Parathyroid adenoma (tissue), 2 donors: ENCODE measurements at regions not wholly inside any gene's neighbourhood (a gene's known extent, or its start where the extent isn't known, plus 50 kb on each side); places are given as distances from the start of the nearest gene placed in this dataset.

Experiments used
- H2AFZ ChIP-seq: fragments of 300-600 bp; sonication (generic); one replicate; pipeline ENCODE4 v1.7.0; 2017; ENCODE audit warnings: antibody characterized with exemption, mild to moderate bottlenecking
- H3K27ac ChIP-seq: fragments of 300-600 bp; sonication (generic); one replicate; pipeline ENCODE4 v1.7.0; 2017
- H3K27me3 ChIP-seq: fragments of 300-600 bp; sonication (generic); one replicate; pipeline ENCODE4 v1.7.0; 2017; ENCODE audit warnings: low read length; ENCODE audit not compliant: control insufficient read depth, insufficient read depth
- H3K36me3 ChIP-seq: fragments of 300-600 bp; sonication (generic); one replicate; pipeline ENCODE4 v1.7.0; 2017; ENCODE audit warnings: low read length; ENCODE audit not compliant: control insufficient read depth, insufficient read depth
- H3K4me1 ChIP-seq: fragments of 300-600 bp; sonication (generic); one replicate; pipeline ENCODE4 v1.7.0; 2017; ENCODE audit warnings: control low read depth
- H3K4me2 ChIP-seq: fragments of 300-600 bp; sonication (generic); one replicate; pipeline ENCODE4 v1.7.0; 2017; ENCODE audit warnings: low read length
- H3K4me3 ChIP-seq: fragments of 300-600 bp; sonication (generic); one replicate; pipeline ENCODE4 v1.7.0; 2017; ENCODE audit warnings: low read depth, low read length
- H3K79me2 ChIP-seq: fragments of 300-600 bp; sonication (generic); one replicate; pipeline ENCODE4 v1.7.0; 2017; ENCODE audit warnings: control low read depth
- H3K9ac ChIP-seq: fragments of 300-600 bp; sonication (generic); one replicate; pipeline ENCODE4 v1.7.0; 2017; ENCODE audit warnings: mild to moderate bottlenecking
- H3K9me3 ChIP-seq: fragments of 300-600 bp; sonication (generic); one replicate; pipeline ENCODE4 v1.7.0; 2017; ENCODE audit warnings: low read length; ENCODE audit not compliant: control insufficient read depth
- TF ChIP-seq, protein P1 (sequence below): fragments of 300-600 bp; sonication (generic); IDR thresholded peaks from one replicate; pipeline ENCODE4 v1.7.0; 2017; ENCODE audit warnings: antibody characterized with exemption, mild to moderate bottlenecking
- donor health status: primary hyperparathyroidism.

DNA sequence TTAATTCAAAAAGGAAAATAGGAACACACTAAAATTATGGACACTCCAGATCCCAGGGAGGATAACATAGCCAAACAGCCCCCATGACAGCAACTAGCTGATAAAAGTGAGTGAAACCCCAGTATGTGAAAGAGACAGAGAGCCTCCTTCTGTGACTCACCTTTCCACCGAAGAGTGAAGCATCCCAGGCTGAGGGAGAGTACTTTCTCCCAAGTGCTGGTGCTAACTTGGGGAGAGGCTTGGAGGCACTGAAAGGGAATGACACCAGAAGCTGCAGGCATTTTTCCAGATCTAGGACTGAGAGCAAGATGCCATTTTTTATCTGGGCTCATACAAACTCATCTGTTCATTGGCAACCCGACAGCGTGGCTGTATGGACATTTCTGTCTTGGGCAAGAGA lies 339.8 kb downstream of the HTR1B start:
- Histone ChIP-seq H3K36me3 (no peaks in the 10 kb centered on the region), H3K4me1 (no peaks in the 10 kb centered on the region), H3K4me2 (no peak overlapping the region), H3K27ac (no peak overlapping the region), H3K9me3 (no peaks in the 10 kb centered on the region), H3K79me2 (no peaks in the 10 kb centered on the region), H3K27me3 (no peaks in the 10 kb centered on the region), H3K4me3 (no peak overlapping the region), H2AFZ (no peak overlapping the region), H3K9ac (no peak overlapping the region)
- TF ChIP-seq, protein P1, sequence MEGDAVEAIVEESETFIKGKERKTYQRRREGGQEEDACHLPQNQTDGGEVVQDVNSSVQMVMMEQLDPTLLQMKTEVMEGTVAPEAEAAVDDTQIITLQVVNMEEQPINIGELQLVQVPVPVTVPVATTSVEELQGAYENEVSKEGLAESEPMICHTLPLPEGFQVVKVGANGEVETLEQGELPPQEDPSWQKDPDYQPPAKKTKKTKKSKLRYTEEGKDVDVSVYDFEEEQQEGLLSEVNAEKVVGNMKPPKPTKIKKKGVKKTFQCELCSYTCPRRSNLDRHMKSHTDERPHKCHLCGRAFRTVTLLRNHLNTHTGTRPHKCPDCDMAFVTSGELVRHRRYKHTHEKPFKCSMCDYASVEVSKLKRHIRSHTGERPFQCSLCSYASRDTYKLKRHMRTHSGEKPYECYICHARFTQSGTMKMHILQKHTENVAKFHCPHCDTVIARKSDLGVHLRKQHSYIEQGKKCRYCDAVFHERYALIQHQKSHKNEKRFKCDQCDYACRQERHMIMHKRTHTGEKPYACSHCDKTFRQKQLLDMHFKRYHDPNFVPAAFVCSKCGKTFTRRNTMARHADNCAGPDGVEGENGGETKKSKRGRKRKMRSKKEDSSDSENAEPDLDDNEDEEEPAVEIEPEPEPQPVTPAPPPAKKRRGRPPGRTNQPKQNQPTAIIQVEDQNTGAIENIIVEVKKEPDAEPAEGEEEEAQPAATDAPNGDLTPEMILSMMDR, result no peak

DNA sequence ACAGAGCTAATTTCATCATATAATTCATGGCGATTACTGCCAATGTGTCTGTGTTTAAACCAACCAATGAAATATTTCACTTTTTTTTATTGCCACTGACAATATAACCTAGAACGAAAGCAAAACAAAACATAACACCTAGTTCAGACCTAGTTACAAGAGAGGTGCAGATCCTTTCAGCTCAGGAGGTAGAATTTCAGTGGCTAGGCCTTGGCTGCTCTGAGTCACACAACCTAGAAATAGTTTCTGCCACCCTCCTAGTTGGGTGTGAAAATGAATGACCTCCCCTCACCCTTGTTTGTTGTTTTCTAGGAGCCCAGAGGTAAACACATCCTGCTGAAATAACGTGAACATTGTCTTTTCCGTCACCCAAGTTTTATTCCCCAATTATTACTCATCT lies 356.3 kb downstream of the HTR1B start:
- no peaks in the 10 kb centered on the region for H3K9me3 ChIP-seq
- no peaks in the 10 kb centered on the region for H3K79me2 ChIP-seq
- H3K36me3 ChIP-seq, result no peaks in the 10 kb centered on the region
- no peaks in the 10 kb centered on the region for H3K27me3 ChIP-seq
- no peak overlapping the region for H3K27ac ChIP-seq
- H2AFZ ChIP-seq, result no peak overlapping the region
- no peak overlapping the region for H3K4me3 ChIP-seq
- H3K9ac ChIP-seq, result no peak overlapping the region
- no peaks in the 10 kb centered on the region for H3K4me1 ChIP-seq
- TF ChIP-seq, protein P1, result no peak
- H3K4me2 ChIP-seq, result no peak overlapping the region

DNA sequence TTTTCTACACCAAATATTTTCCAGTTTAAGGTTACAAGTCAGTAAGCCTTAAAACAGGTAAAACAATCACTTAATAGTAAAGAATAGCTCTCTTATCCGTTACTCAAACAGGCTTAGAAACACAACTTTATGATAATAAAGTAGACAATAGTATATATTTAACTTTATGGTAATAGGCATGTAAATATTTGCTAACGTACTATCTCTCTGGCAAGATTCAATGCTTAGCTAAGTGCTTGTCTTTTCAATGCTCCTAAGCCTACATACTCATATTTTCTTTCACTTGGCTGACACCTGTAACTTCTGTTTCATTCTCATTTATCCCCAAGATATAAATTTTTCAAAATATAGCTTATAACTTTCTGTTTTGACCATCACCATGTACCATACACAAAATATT lies 358.2 kb downstream of the HTR1B start:
- Histone ChIP-seq H3K27ac (no peak overlapping the region), H3K79me2 (no peaks in the 10 kb centered on the region), H3K27me3 (no peaks in the 10 kb centered on the region), H3K4me3 (no peak overlapping the region), H3K4me1 (no peaks in the 10 kb centered on the region), H3K4me2 (no peak overlapping the region), H2AFZ (no peak overlapping the region), H3K9ac (no peak overlapping the region), H3K9me3 (no peaks in the 10 kb centered on the region), H3K36me3 (no peaks in the 10 kb centered on the region)
- TF ChIP-seq, protein P1, result no peak

DNA sequence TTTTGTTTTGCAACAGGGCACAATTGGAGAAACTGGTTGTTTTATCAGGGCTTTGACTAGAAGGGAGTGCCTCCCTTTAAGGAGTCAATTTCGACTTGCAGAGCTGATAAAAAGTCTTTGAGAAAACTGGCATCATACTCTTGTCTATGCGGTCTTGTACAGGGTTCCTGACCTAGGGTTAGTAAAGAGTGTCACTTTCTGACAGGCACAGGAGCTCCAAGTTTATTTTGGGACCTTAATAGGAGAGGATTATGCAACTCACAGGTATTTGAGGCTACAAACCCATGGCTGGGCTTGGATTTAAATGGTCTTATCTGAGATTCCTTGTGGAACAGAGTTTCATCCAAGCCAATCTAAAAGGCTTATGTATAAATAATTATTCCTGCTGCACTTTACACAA lies 365.4 kb downstream of the HTR1B start:
- H3K4me1 ChIP-seq, result no peaks in the 10 kb centered on the region
- H3K36me3 ChIP-seq, result no peaks in the 10 kb centered on the region
- H3K9me3 ChIP-seq, result no peaks in the 10 kb centered on the region
- H3K79me2 ChIP-seq, result no peaks in the 10 kb centered on the region
- H3K27me3 ChIP-seq, result no peaks in the 10 kb centered on the region
- no peak overlapping the region for H3K27ac ChIP-seq
- H2AFZ ChIP-seq, result no peak overlapping the region
- H3K9ac ChIP-seq, result no peak overlapping the region
- TF ChIP-seq, protein P1, result no peak
- H3K4me3 ChIP-seq, result no peak overlapping the region
- H3K4me2 ChIP-seq, result no peak overlapping the region

DNA sequence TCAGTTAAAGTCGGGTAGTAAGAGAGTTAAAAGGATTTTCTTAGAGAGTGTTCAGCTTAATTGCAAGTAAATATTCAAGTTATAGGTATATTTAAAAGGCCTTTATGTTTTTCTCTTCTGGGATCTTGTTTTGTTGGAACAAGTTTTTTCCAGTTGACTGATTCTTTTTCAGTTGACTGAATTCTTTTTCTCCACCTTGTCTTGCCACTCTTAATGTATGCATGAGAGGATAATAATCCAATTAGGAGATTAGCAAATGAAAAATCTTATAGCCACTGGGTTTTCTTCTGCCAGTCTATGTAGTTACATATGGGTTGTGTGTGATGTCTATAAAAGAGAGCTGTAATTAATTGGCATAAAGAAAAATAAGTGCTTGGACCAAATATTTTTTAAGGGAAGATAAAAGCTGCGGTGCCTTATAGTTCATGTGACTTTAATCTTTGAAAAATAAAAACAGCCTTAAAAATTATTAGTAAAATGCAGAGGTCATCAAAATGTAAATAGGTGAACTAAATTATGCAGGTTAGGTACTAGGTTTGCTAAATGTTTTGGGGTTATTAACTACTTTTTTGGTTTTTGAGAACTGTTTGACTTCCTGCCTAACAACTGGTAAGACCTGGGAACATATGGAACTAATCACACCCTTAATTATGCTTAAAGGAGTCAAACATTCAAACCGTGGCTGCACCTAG lies 367.2 kb downstream of the HTR1B start:
- Histone ChIP-seq H3K79me2 (no peaks in the 10 kb centered on the region), H3K36me3 (no peaks in the 10 kb centered on the region), H3K4me3 (no peak overlapping the region), H2AFZ (no peak overlapping the region), H3K27me3 (no peaks in the 10 kb centered on the region), H3K9ac (no peak overlapping the region), H3K9me3 (no peaks in the 10 kb centered on the region), H3K4me2 (no peak overlapping the region), H3K27ac (no peak overlapping the region), H3K4me1 (no peaks in the 10 kb centered on the region)
- TF ChIP-seq, protein P1, result no peak
